ENCODE measurements at regions not wholly inside any gene's neighbourhood (a gene's known extent, or its start where the extent isn't known, plus 50 kb on each side); places are given as distances from the start of the nearest gene placed in this dataset.
"Not testable (repeated sequence)": the region's sequence is repeated elsewhere in the genome, so short reads cannot be mapped to it uniquely, and the experiment has no call there.

DNA sequence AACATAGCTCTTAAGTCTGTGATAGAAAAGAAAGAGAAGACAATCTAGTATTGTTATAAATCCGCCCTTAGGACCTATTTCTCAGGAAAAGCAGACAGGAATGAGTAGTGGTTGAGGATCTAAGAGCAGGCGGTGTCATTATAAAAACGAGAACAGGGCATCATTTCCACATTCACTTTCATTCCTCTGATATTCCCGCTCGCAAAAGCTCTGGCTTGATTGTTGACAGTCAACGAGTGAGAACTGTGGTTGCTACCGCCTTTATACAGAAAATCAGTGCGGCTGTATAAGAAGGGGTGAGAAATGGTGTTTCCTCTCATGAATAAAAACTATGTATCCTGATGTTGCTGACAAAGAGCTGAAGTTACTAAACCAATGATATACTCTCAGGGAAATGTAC, 1409.6 kb upstream of the WWC1 start:
- DNase-seq: no peak

- no peak for DNase-seq
Measured at GRCh38 chr5:166883016-166883415, 1408.4 kb upstream of the WWC1 start.

DNA sequence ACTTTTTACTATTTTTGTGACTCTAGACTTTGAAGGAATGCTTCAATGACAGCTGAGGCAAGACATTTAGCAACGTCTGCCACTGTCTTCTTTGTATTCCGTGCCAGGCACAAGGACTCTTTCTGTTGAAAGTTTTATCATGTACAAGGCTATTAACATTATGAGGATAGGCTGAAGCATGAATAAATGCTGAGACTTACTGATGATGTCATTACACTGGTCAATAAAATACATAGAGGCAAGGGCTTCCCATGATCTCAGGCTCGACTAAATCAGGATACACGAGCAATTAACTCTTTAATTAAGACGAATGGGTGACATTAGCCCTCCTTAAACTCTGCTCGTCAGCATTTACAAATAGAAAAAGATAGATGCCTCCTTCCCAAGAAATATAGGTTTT, 1393.3 kb upstream of the WWC1 start:
- no peak for DNase-seq

- DNase-seq: no peak
Measured at GRCh38 chr5:166899343-166899742, 1392.1 kb upstream of the WWC1 start.

DNA sequence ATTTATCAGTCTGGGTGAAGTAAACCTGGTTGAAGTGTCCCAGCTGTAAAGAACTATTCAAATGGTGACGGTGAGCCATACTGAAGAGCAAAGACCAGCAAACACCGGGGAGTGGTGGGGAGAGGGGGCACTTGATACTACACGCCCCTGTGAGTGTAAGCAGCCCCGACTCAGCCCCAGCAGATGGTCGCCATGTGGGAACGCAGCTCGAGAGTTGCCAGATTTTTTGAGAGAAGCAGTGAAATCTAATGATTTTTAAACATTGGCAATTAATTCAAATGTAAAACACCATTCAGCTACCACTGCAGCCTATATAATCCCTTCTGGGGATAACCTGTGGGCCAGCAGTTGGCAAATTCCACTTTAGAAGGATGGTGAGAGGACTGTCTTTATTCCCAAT, 1386.9 kb upstream of the WWC1 start:
- DNase-seq: no peak

DNA sequence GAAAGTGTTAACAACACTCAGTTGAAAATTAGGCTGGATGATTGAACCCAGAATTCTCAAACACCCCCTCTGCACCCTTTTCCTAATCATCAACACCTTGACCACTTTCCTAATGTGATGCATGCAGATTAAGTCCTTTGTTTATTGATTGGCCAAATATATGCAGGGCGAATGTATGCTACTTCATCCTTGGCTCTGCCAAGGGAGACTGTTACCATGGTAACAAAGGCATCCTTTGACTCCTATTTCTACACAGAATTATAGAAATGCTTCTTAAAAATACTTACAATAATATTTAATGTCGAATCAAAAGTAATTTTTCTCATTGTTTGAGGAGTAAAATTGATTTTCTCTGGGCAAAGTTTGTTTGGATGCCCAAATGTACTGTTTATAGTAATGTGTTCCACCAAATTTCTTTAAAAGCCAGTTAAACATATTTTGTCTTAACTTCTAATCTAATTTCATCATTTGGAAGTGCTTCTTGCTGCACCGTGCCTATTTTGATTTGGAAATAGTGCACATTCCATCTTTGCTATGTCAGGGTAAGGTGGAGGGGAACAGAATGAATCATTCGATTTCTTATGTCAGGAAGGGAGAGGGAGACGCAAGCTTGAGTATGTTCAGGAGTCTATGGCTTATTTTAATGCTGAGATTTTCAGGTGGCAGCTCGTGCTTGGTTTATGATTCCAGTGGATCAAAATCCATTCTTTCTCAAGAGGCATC, 1384.3 kb upstream of the WWC1 start:
- no peak for DNase-seq

GRCh38 chr5:166909040-166909439, 1382.4 kb upstream of the WWC1 start:
- no peak for DNase-seq

- no peak for DNase-seq
Measured at GRCh38 chr5:166909926-166910325, 1381.5 kb upstream of the WWC1 start.

DNA sequence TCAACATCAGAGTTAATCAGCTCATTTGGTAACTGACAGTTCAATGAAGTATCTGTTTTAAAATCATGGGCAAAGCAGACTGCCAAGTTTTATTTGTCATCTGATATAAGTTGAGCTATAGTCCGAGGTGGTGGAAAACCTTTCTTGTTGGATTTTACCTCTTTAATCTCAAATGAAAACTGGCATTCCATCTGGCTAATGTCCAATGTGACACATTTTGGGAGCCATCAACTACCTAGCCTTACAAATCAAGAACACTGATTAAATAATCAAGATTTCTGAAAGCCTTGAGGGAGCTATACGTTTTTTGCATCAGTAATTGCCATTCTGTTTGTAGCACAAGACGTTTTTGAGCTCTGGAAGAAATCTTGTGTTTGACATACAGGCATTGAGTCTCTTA, 1380.5 kb upstream of the WWC1 start:
- no peak for DNase-seq

GRCh38 chr5:166916021-166916420, 1375.4 kb upstream of the WWC1 start:
- no peak for DNase-seq

GRCh38 chr5:166926138-166926537, 1365.3 kb upstream of the WWC1 start:
- peak; percentile 36 for DNase-seq

DNA sequence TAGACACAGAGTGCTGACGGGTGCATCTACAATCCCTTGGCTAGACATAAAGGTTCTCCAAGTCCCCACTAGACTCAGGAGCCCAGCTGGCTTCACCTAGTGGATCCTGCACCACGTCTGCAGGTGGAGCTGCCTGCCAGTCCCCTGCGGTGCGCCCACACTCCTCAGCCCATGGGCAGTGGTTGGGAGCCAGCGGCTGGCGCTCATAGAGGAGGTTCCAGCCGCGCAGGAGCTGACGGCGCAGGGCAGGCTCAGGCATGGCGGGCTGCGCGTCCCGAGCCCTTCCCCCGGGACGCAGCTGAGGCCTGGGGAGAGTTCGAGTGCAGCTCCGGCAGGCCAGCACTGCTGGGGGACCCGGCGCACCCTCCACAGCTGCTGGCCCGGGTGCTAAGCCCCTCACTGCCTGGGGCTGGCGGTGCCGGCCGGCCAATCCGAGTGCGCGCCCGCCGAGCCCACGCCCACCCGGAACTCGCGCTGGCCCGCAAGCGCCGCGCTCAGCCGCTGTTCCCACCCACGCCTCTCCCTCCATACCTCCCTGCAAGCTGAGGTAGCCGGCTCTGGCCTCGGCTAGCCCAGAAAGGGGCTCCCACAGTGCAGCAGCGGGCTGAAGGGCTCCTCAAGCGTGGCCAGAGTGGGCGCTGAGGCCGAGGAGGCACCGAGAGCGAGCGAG, 1364.5 kb upstream of the WWC1 start:
- not testable (repeated sequence) for DNase-seq

DNA sequence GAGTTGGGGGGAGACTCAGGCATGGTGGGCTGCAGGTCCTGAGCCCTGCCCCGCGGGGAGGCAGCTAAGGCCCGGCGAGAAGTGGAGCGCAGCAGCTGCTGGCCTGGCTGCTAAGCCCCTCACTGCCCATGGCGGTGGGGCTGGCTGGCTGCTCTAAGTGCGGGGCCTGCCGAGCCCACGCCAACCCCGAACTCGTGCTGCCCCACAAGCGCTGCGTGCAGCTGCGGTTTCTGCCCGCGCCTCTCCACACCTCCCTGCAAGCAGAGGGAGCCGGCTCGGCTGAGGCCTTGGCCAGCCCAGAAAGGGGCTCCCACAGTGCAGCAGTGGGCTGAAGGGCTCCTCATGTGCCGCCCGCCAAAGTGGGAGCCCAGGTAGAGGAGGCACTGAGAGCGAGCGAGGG, 1355.1 kb upstream of the WWC1 start:
- no peak for DNase-seq

GRCh38 chr5:166938071-166938470, 1353.4 kb upstream of the WWC1 start:
- DNase-seq: no peak

DNA sequence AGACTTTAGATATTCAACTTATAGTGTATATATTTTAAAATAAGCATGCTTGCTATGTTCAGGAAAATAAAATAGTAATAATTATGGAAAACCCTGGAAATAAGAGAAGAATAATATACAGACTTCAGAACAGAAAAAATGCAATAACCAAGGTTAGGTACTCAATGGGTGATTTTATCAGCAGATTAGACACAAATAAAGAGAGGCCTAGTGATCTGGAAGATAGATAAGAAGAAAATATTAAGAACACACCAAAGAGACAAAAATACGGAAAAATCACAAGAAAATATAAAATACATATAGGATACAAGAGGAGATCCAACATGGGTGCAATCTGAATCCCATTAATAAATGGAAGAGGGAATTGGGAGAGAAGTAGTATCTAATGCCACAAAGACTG, 1348.5 kb upstream of the WWC1 start:
- no peak for DNase-seq

DNA sequence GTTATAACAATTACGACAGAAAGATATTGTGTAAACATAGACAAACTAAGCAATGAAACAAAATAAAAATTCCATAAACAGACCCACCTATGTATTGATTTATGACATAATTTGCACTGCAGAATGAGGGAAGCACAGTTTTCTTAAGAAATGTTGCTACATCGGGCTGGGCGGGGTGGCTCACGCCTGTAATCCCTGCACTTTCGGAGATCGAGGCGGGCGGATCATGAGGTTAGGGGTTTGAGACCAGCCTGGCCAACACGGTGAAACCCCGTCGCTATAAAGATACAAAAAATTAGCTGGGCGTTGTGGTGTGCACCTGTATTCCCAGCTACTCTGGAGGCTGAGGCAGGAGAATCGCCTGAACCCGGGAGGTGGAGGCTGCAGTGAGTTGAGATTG, 1344.4 kb upstream of the WWC1 start:
- DNase-seq: no peak

- no peak for DNase-seq
Measured at GRCh38 chr5:166948679-166949078, 1342.8 kb upstream of the WWC1 start.

DNA sequence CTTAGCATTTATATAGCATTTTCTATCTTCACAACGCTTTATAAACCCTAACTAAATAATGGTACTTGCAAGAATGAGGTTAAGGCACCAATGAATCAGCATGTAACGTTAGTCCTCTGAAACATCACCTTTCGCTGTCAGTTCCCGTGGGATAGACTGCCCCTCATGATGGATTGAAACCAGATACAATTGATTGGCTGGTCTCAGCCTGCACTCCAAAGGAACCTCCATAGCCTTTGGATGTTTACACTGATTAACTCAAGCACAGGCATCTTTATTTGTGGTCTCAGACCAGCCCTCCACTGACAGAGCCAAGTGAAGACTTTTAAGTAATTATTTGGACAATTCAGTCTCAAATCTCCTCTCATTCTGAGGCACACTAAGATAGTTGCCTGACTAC, 1339.4 kb upstream of the WWC1 start:
- DNase-seq: no peak

DNA sequence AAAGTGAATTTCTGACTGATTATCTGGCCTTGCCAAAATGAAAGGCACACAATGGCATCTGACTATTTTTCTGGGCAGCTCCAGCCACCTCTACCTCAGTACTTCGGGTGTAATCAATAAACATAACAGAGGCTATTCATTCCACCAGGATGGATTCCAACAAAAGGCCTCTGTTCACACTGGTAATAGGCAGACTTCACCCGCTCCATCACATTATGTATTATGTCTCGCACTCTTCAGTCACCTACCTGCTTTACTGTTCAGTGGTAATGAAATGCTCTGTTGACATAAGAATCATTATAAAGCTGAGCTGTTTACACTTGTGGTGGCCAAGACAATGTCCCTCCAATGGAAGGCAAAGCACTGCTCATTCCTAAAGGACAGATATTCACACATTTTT, 1333.7 kb upstream of the WWC1 start:
- no peak for DNase-seq

DNA sequence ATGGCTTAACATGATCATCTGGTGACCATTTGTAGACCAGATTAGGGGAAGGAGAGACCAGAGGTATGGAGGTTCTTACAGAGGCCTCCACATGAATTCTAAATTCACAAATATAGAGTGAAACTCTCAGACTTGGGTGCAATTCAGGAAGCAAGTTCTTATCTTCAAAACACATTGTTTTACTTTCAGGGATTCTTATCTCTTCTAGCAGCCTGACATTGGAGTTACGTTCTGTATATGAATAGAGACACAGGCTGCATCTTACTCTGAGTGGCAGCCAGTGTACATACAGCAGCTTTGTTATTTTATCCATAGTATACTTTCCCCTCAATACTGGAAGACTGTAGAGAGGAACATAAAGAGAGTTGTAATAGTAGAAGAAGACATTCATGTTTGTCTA, 1331.7 kb upstream of the WWC1 start:
- DNase-seq: no peak

GRCh38 chr5:166961028-166961427, 1330.4 kb upstream of the WWC1 start:
- no peak for DNase-seq

- DNase-seq: no peak
Measured at GRCh38 chr5:166961913-166962312, 1329.5 kb upstream of the WWC1 start.

- DNase-seq: no peak
Measured at GRCh38 chr5:166962461-166962860, 1329.0 kb upstream of the WWC1 start.

GRCh38 chr5:166963596-166963995, 1327.8 kb upstream of the WWC1 start:
- no peak for DNase-seq

GRCh38 chr5:166977911-166978422, 1313.5 kb upstream of the WWC1 start:
- DNase-seq: no peak

All from left hindlimb (tissue), 1 donor.